Activated B cell treated with CpG ODN at 0.5 μM for 24 hours (primary cell): ENCODE measurements at regions not wholly inside any gene's neighbourhood (a gene's known extent, or its start where the extent isn't known, plus 50 kb on each side); places are given as distances from the start of the nearest gene placed in this dataset.

Experiments
- ATAC-seq: fragments of 200-7000 bp; cut with Tn5 transposase; one replicate; pipeline ENCODE4 v1.10.0; 2021; ENCODE audit warnings: low read depth, mild to moderate bottlenecking, moderate library complexity
- CTCF ChIA-PET: fragments of 350-600 bp; sonication (Branson Sonifier 250); formaldehyde crosslinking; loops from one replicate; lab custom pipeline; 2021; ENCODE audit warnings: antibody characterized with exemption; lab: Charles Lee
- POLR2A ChIA-PET: fragments of 350-600 bp; sonication (Branson Sonifier 250); formaldehyde crosslinking; loops from one replicate; lab custom pipeline; 2021; ENCODE audit warnings: antibody characterized with exemption; lab: Charles Lee
- DNase-seq: peaks from one replicate; pipeline ENCODE4 v3.0.0; 2022
- H3K27ac Mint-ChIP-seq: one replicate; pipeline ENCODE4 v1.8.0; 2020; ENCODE audit warnings: mixed read lengths
- H3K27me3 Mint-ChIP-seq: one replicate; pipeline ENCODE4 v1.8.0; 2021; ENCODE audit warnings: mixed read lengths
- H3K36me3 Mint-ChIP-seq: one replicate; pipeline ENCODE4 v1.8.0; 2021; ENCODE audit warnings: low read depth, mixed read lengths
- H3K4me1 Mint-ChIP-seq: one replicate; pipeline ENCODE4 v1.8.0; 2021; ENCODE audit warnings: mixed read lengths
- H3K4me3 Mint-ChIP-seq: one replicate; pipeline ENCODE4 v1.8.0; 2020; ENCODE audit warnings: mild to moderate bottlenecking, mixed read lengths
- H3K9me3 Mint-ChIP-seq: one replicate; pipeline ENCODE4 v1.8.0; 2020; ENCODE audit warnings: mixed read lengths
- CTCF ChIP-seq: fragments of 200-600 bp; IDR thresholded peaks from one replicate; pipeline ENCODE4 v1.8.0; 2022; ENCODE audit warnings: antibody characterized with exemption, mild to moderate bottlenecking
- intact Hi-C: fragments of 100-400 bp; cut with micrococcal nuclease; formaldehyde crosslinking; loops from one replicate; pipeline ENCODE4 v1.15.1; 2024

GRCh38 chr20:57053793-57054552, 212.5 kb downstream of the BMP7 start:
- DNase-seq (no peak), ATAC-seq (no peak)
- Mint-ChIP-seq H3K36me3 (no peaks in the 10 kb centered on the region), H3K27ac (no peak overlapping the region), H3K4me1 (no peaks in the 10 kb centered on the region), H3K9me3 (no peaks in the 10 kb centered on the region), H3K27me3 (peaks cover 5% of the 10 kb centered on the region), H3K4me3 (no peak overlapping the region)
- CTCF ChIA-PET: no interaction called here
- intact Hi-C loops: no loop called here
- POLR2A ChIA-PET: no interaction called here
- TF ChIP-seq CTCF: no peak

GRCh38 chr20:57055345-57055744, 211.1 kb downstream of the BMP7 start:
- no peak for DNase-seq
- ChIA-PET CTCF (no interaction called here), POLR2A (no interaction called here)
- H3K9me3 Mint-ChIP-seq: no peaks in the 10 kb centered on the region
- H3K4me1 Mint-ChIP-seq: no peaks in the 10 kb centered on the region
- ATAC-seq: no peak
- no peak overlapping the region for H3K27ac Mint-ChIP-seq
- intact Hi-C loops: no loop called here
- no peaks in the 10 kb centered on the region for H3K36me3 Mint-ChIP-seq
- peaks cover 5% of the 10 kb centered on the region for H3K27me3 Mint-ChIP-seq
- H3K4me3 Mint-ChIP-seq: no peak overlapping the region
- TF ChIP-seq CTCF: no peak

GRCh38 chr20:57056651-57057050, 209.8 kb downstream of the BMP7 start:
- H3K36me3 Mint-ChIP-seq: no peaks in the 10 kb centered on the region
- CTCF ChIA-PET: no interaction called here
- H3K27me3 Mint-ChIP-seq: peaks cover 5% of the 10 kb centered on the region
- no peak for DNase-seq
- no peak overlapping the region for H3K27ac Mint-ChIP-seq
- intact Hi-C loops: no loop called here
- no peak for ATAC-seq
- no peaks in the 10 kb centered on the region for H3K9me3 Mint-ChIP-seq
- TF ChIP-seq CTCF: no peak
- POLR2A ChIA-PET: no interaction called here
- H3K4me3 Mint-ChIP-seq: no peak overlapping the region
- H3K4me1 Mint-ChIP-seq: no peaks in the 10 kb centered on the region

GRCh38 chr20:57059055-57059596, 207.3 kb downstream of the BMP7 start:
- no peak overlapping the region for H3K4me3 Mint-ChIP-seq
- DNase-seq: no peak
- intact Hi-C loops: no loop called here
- peaks cover 17% of the 10 kb centered on the region for H3K27me3 Mint-ChIP-seq
- no peak for TF ChIP-seq CTCF
- ChIA-PET POLR2A (no interaction called here), CTCF (no interaction called here)
- no peak overlapping the region for H3K27ac Mint-ChIP-seq
- ATAC-seq: no peak
- H3K9me3 Mint-ChIP-seq: no peaks in the 10 kb centered on the region
- H3K4me1 Mint-ChIP-seq: no peaks in the 10 kb centered on the region
- no peaks in the 10 kb centered on the region for H3K36me3 Mint-ChIP-seq

GRCh38 chr20:57060407-57061050, 205.9 kb downstream of the BMP7 start:
- no peak for TF ChIP-seq CTCF
- Mint-ChIP-seq H3K4me1 (no peaks in the 10 kb centered on the region), H3K27me3 (peaks cover 17% of the 10 kb centered on the region), H3K27ac (no peak overlapping the region), H3K4me3 (no peak overlapping the region), H3K9me3 (no peaks in the 10 kb centered on the region), H3K36me3 (no peaks in the 10 kb centered on the region)
- ChIA-PET POLR2A (no interaction called here), CTCF (no interaction called here)
- DNase-seq (no peak), ATAC-seq (no peak)
- intact Hi-C loops: no loop called here
